ENCODE measurements at regions not wholly inside any gene's neighbourhood (a gene's known extent, or its start where the extent isn't known, plus 50 kb on each side); places are given as distances from the start of the nearest gene placed in this dataset.
"Not testable (repeated sequence)": the region's sequence is repeated elsewhere in the genome, so short reads cannot be mapped to it uniquely, and the experiment has no call there.

GRCh38 chr11:54985731-54986130 lies 276.2 kb upstream of the TRIM48 start:
- TF ChIP-seq, protein P1, sequence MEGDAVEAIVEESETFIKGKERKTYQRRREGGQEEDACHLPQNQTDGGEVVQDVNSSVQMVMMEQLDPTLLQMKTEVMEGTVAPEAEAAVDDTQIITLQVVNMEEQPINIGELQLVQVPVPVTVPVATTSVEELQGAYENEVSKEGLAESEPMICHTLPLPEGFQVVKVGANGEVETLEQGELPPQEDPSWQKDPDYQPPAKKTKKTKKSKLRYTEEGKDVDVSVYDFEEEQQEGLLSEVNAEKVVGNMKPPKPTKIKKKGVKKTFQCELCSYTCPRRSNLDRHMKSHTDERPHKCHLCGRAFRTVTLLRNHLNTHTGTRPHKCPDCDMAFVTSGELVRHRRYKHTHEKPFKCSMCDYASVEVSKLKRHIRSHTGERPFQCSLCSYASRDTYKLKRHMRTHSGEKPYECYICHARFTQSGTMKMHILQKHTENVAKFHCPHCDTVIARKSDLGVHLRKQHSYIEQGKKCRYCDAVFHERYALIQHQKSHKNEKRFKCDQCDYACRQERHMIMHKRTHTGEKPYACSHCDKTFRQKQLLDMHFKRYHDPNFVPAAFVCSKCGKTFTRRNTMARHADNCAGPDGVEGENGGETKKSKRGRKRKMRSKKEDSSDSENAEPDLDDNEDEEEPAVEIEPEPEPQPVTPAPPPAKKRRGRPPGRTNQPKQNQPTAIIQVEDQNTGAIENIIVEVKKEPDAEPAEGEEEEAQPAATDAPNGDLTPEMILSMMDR (conservative IDR thresholded peaks at IDR 0.05; ENCODE audit: low read depth, low read length), result no peak
- TF ChIP-seq EZH2 (IDR thresholded peaks at IDR 0.05; ENCODE audit: low read length, unreplicated experiment), result no peak
- TF ChIP-seq EZH2phosphoT487 (IDR thresholded peaks at IDR 0.05; ENCODE audit: borderline replicate concordance, low read length), result no peak
- H3K4me3 ChIP-seq (ENCODE audit: low read length), result no peak overlapping the region
- H3K4me1 ChIP-seq (ENCODE audit: insufficient read depth, low read length), result no peaks in the 10 kb centered on the region
- H3K36me3 ChIP-seq (ENCODE audit: low read depth, low read length), result peaks cover 3% of the 10 kb centered on the region; the same call in 1 of the 2 replicates
- intact Hi-C loops (cut with micrococcal nuclease), result no loop called here
- peaks cover 53% of the 10 kb centered on the region for H3K9me3 ChIP-seq (ENCODE audit: low read length)
- DNase-seq (no peak), ATAC-seq (no peak)
- H3K9ac ChIP-seq (ENCODE audit: low read length), result no peak overlapping the region
- POLR2A ChIA-PET (ENCODE audit: unreplicated experiment), result no interaction called here
- H3K79me2 ChIP-seq (ENCODE audit: low read length), result no peaks in the 10 kb centered on the region
- H3K27me3 ChIP-seq (ENCODE audit: low read length), result no peaks in the 10 kb centered on the region
- no TSS peak for BruUV-seq (replicated peaks)
- H2AFZ ChIP-seq (ENCODE audit: low read length), result no peak overlapping the region
- no peaks in the 10 kb centered on the region for H3K9me2 ChIP-seq (replicated peaks; ENCODE audit: low read length)
- CTCF ChIA-PET, result no interaction called here
- H3K27ac ChIP-seq (ENCODE audit: low read length), result no peak overlapping the region
- no peak overlapping the region for H3K4me2 ChIP-seq (ENCODE audit: low read length)
- no peaks in the 10 kb centered on the region for H3F3A ChIP-seq (ENCODE audit: low read length, unreplicated experiment)
- H4K20me1 ChIP-seq (ENCODE audit: low read length), result no peaks in the 10 kb centered on the region

DNA sequence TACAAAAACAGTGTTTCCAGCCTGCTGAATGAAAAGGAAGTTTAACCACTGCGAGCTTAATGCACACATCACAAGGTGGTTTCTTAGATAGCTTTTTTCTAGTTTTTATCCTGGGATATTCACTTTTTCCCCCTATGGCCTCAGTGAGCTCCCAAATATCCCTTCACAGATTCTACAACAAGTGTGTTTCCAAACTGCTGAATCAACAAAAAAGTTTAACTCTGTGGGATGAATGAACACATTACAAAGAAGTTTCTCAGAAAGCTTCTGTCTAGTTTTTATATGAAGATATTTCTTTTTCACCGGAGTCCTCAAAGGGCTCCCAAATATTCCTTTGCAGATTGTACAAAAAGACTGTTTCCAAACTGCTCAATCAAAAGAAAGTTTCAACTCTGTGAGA lies 233.1 kb upstream of the TRIM48 start:
- ATAC-seq; H3K27me3 ChIP-seq (ENCODE audit: low read length); H3K9me2 ChIP-seq (replicated peaks; ENCODE audit: low read length); H3K4me3 ChIP-seq (ENCODE audit: low read length); DNase-seq; CTCF ChIA-PET; H3K4me1 ChIP-seq (ENCODE audit: insufficient read depth, low read length); H3K4me2 ChIP-seq (ENCODE audit: low read length); intact Hi-C loops (cut with micrococcal nuclease); BruUV-seq (replicated peaks); H4K20me1 ChIP-seq (ENCODE audit: low read length); H3K79me2 ChIP-seq (ENCODE audit: low read length); H3F3A ChIP-seq (ENCODE audit: low read length, unreplicated experiment); H3K9ac ChIP-seq (ENCODE audit: low read length); POLR2A ChIA-PET (ENCODE audit: unreplicated experiment); H3K36me3 ChIP-seq (ENCODE audit: low read depth, low read length); H2AFZ ChIP-seq (ENCODE audit: low read length); H3K27ac ChIP-seq (ENCODE audit: low read length): not testable (repeated sequence)
- H3K9me3 ChIP-seq (ENCODE audit: low read length), result peaks cover 82% of the 10 kb centered on the region

DNA sequence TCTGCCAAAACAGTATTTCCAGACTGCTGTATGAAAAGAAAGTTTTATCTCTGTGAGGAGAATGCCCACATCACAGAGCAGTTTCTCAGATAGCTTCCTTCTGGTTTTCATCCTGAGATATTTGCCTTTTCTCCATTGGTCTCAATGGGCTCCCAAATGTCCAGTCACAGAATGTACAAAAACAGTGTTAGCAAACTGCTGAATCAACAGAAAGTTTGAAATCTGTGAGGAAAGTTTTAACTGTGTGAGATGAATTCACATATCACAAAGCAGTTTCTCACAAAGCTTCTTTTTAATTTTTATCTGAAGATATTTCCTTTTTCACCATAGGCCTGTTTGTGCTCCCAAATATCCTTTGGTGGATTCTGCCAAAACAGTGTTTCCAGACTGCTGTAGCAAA lies 207.2 kb upstream of the TRIM48 start:
- no peaks in the 10 kb centered on the region for H3K27me3 ChIP-seq (ENCODE audit: low read length)
- H3K79me2 ChIP-seq (ENCODE audit: low read length), result no peaks in the 10 kb centered on the region
- H3K9ac ChIP-seq (ENCODE audit: low read length), result no peak overlapping the region
- ATAC-seq (no peak), DNase-seq (no peak)
- ChIA-PET CTCF (no interaction called here), POLR2A (ENCODE audit: unreplicated experiment) (no interaction called here)
- intact Hi-C loops (cut with micrococcal nuclease), result no loop called here
- BruUV-seq (replicated peaks), result no TSS peak
- no peaks in the 10 kb centered on the region for H3K4me1 ChIP-seq (ENCODE audit: insufficient read depth, low read length)
- peaks cover 24% of the 10 kb centered on the region; the same call in 1 of the 2 replicates for H3K36me3 ChIP-seq (ENCODE audit: low read depth, low read length)
- H3K9me3 ChIP-seq (ENCODE audit: low read length), result peaks cover 90% of the 10 kb centered on the region
- H3K4me3 ChIP-seq (ENCODE audit: low read length), result no peak overlapping the region
- H3K27ac ChIP-seq (ENCODE audit: low read length), result no peak overlapping the region
- no peaks in the 10 kb centered on the region for H3K9me2 ChIP-seq (replicated peaks; ENCODE audit: low read length)
- H3K4me2 ChIP-seq (ENCODE audit: low read length), result no peak overlapping the region
- H3F3A ChIP-seq (ENCODE audit: low read length, unreplicated experiment), result no peaks in the 10 kb centered on the region
- H4K20me1 ChIP-seq (ENCODE audit: low read length), result no peaks in the 10 kb centered on the region
- TF ChIP-seq, protein P1 (conservative IDR thresholded peaks at IDR 0.05; ENCODE audit: low read depth, low read length), result no peak
- no peak for TF ChIP-seq EZH2 (IDR thresholded peaks at IDR 0.05; ENCODE audit: low read length, unreplicated experiment)
- TF ChIP-seq EZH2phosphoT487 (IDR thresholded peaks at IDR 0.05; ENCODE audit: borderline replicate concordance, low read length), result no peak
- no peak overlapping the region for H2AFZ ChIP-seq (ENCODE audit: low read length)

DNA sequence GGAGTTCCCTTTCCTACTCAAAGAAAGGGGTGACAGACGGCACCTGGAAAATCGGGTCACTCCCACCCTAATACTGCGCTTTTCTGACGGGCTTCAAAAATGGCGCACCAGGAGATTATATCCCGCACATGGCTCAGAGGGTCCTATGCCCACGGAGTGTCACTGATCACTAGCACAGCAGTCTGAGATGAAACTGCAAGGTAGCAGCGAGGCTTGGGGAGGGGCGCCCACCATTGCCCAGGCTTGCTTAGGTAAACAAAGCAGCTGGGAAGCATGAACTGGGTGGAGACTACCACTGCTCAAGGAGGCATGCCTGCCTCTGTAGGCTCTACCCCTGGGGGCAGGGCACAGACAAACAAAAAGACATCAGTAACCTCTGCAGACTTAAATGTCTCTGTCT lies 177.4 kb upstream of the TRIM48 start:
- H3K36me3 ChIP-seq (ENCODE audit: low read depth, low read length); H3F3A ChIP-seq (ENCODE audit: low read length, unreplicated experiment); H3K27ac ChIP-seq (ENCODE audit: low read length); H3K9ac ChIP-seq (ENCODE audit: low read length); CTCF ChIA-PET; H3K27me3 ChIP-seq (ENCODE audit: low read length); BruUV-seq (replicated peaks); H4K20me1 ChIP-seq (ENCODE audit: low read length); H3K4me3 ChIP-seq (ENCODE audit: low read length); DNase-seq; H3K9me2 ChIP-seq (replicated peaks; ENCODE audit: low read length); H3K79me2 ChIP-seq (ENCODE audit: low read length); H3K4me2 ChIP-seq (ENCODE audit: low read length); intact Hi-C loops (cut with micrococcal nuclease); H2AFZ ChIP-seq (ENCODE audit: low read length); ATAC-seq; POLR2A ChIA-PET (ENCODE audit: unreplicated experiment); H3K4me1 ChIP-seq (ENCODE audit: insufficient read depth, low read length): not testable (repeated sequence)
- H3K9me3 ChIP-seq (ENCODE audit: low read length), result peaks cover 42% of the 10 kb centered on the region

All from PC-3 (cell line).